HG02759 (cell line): ENCODE measurements at regions not wholly inside any gene's neighbourhood (a gene's known extent, or its start where the extent isn't known, plus 50 kb on each side); places are given as distances from the start of the nearest gene placed in this dataset.

Experiments
- ATAC-seq: cut with Tn5 transposase; IDR thresholded peaks from one replicate; pipeline ENCODE4 v1.9.1; 2021; ENCODE audit warnings: mild to moderate bottlenecking, moderate library complexity; ENCODE audit not compliant: unreplicated experiment

- no peak for ATAC-seq
Measured at GRCh38 chr2:104384961-104385360, 469.0 kb upstream of the POU3F3 start.

DNA sequence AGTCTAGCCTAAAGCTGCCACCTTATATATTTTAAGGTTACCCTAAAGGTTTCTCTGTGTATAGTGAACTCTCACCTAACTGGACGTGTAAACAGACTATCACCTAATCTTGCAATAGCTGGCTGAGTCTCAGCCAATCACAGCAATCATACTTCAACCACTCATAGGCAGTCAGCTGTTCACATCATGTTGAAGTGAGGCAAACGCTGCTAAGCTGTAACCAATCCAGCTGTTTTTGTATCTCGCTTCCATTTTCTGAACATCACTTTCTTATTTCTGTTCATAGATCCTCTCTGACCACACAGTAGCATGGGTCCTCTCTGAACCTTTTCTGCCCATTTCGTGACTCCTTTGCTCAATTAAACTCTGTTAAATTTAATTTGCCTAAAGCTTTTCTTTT, 468.2 kb upstream of the POU3F3 start:
- no peak for ATAC-seq

GRCh38 chr2:104388296-104388695, 465.6 kb upstream of the POU3F3 start:
- ATAC-seq: no peak

DNA sequence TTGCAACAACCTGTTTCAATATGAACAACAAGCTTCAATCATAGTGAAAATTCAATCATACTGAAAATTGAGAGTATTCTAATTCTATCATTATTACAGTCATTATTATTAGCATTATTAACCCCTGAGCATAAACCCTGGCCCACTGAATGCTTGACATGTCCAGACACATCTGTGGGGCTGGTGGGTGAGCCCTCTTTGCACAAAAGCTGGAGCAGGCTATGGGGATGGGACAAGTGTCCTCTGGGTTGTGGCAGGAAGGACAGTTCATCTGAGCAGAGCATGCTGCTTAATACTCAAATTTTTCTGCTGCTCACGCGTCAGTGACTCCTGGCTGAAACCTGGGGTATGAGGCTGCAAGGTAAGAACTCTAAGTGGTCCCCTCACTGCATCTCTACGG, 451.1 kb upstream of the POU3F3 start:
- ATAC-seq: no peak

DNA sequence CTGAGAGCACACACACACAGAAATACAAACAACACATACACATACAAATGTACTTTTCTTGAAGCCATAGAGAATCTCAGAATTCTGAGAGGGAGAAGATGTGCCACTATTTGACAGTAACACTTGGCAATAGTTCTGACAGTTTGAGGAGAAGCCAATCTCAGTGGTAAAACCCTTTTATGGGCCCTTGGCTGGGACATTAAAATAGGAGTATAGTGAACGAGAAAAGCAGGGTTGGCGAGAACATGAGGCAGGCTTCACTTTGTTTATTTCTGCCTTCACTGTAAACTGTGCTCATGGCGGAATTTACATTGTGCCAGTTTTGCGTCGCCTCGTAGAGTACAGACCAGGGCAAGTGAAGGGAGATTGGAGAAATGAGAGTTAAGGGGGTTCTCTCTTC, 449.4 kb upstream of the POU3F3 start:
- no peak for ATAC-seq

DNA sequence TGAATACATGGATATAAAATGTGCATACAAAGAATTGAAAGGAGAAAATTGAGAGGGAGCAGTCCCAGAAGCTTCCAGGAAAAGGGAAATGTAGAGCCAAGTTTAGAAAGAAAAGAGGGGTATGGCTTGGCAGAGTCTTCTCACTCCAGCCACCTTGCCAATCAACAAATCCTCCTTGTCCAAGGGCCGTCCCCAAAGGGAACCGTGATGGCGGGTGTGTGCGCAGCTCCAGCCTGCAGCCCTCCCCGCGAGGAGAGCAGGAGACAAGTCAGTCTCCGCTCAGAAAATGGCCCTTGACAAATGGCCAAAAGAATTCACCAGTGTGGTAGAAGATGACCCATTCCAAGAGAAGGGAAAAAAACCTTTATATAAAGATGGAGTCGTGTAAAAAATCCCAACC, 448.3 kb upstream of the POU3F3 start:
- ATAC-seq: no peak

DNA sequence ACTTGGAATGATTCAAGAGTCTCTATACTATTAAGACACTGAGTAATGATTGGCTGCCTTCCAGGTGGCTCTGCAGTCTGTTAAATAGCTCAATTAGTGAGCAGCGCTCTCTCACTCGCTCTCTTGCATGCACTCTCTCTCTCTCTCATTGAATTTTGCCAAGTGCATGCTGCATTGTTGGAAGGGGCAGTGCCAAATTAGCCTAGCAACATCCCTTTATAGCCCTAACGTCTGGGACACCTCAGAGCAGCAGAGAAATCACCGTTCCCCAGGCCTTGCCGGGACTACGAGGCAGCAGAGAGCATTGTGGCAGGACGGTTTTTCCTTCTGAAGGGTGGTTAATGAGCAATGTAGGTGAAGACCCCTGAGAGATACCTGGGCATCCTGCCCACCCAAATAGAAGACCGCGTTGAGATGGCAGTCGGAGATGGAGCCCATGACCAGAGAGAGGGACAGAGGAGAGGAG, 447.6 kb upstream of the POU3F3 start:
- ATAC-seq: no peak

DNA sequence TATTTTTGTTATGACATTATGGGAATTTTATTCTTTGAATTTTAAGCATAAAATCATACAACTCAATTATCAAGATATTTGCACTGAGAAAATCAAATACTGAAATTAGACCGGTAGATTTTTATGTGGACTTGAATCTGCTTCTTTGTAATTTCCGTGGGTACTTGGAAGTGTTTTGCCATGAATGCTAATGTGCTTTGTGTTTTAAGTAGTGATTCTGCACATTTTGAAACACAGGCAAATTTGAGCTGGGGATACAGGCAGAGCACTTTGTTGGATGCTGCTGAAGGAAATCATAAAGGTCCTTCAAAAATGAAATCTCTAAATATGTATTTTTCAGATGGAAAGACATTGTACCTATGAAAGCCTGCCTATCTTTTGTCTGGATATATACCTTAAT, 446.3 kb upstream of the POU3F3 start:
- ATAC-seq: no peak

GRCh38 chr2:104408266-104408665, 445.6 kb upstream of the POU3F3 start:
- no peak for ATAC-seq

GRCh38 chr2:104410136-104410535, 443.8 kb upstream of the POU3F3 start:
- no peak for ATAC-seq

DNA sequence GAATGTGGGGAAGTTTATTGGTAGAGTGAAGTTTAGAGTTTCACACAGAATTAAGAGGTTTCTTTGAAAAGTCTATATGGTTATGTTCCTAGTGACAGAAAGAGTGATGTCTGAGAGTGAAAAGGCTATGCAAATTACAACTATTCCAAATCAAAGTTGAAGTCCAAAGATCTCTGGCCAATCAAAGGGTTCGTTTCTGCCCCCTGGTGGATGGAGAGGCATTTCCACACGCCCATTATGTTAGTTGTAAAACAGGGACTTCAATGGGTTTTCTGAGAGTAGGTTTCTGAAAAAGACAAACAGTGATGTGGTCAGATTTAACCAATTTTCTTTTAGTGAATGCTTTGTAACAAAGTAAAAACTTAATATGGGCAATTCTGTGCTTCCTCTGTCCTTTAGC, 441.5 kb upstream of the POU3F3 start:
- ATAC-seq: peak; percentile 58

- ATAC-seq: no peak
Measured at GRCh38 chr2:104413890-104414289, 440.0 kb upstream of the POU3F3 start.

DNA sequence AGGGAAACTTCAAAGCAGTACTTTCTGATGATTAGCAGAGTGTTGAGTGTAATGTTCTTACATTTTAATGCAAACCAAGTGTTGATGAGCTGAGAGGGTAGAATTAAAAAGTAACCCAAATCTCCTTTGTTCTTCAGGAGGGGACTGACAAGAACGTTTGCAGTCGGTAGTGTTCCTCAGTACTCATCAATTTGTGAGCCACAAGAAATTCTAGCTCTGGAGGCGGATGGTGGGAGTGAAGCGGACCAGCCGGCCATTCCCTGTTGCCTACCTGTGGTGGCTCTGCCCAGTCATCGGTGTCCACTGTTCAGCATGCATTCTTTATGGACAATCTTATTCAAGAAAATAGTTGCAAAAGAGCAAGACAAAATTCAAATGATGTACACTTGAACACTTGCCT, 438.6 kb upstream of the POU3F3 start:
- ATAC-seq: no peak

DNA sequence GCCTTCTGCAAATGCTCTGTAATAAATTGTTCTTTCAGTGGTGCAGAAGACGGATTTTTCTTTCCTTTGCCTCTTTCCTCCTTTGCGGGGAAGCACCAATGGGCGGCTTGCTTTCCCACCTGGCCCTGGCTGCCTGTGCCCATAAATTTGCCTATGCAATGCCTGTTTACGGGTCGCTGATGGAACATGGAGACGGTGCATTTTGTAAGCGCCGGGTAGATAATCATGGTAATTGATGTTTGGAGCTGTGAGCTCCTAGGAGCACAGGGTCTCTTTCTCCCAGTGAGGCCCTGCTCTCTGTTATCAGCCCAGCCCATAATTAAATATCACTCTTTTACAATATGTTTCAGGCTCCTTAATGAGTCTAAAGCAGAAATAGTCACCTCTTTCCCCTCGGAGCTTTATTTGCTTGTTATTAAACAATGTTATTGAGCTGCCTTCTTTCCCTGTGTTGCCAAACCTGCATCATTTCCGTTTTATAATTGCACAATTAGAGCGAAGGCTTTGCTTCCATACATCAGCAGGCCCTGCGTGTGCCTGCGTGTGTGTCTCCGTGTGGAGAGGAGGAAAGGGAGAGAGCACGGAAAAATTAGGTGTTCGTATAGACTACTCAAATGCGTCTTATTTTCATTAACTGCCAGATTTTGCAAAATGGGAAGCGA, 437.4 kb upstream of the POU3F3 start:
- ATAC-seq: no peak

DNA sequence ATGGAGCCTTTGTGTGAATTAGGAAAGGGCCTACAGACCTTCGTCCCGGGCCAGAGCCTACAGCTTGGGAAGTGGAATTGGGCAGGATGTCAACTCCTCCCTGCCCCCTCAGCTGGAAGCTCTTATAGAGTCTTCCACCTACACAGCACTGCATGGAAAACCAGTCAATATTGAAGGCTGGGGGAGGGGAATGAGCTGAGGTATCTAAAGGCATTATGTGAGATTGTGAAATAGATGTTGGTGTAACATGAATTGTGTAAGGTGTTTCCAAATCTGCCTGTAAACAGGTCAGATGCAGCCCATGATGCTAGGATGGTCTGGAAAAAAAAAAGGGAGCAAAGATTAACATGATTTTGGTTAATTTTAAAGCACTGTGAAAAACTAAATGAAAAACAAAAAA, 433.5 kb upstream of the POU3F3 start:
- no peak for ATAC-seq

DNA sequence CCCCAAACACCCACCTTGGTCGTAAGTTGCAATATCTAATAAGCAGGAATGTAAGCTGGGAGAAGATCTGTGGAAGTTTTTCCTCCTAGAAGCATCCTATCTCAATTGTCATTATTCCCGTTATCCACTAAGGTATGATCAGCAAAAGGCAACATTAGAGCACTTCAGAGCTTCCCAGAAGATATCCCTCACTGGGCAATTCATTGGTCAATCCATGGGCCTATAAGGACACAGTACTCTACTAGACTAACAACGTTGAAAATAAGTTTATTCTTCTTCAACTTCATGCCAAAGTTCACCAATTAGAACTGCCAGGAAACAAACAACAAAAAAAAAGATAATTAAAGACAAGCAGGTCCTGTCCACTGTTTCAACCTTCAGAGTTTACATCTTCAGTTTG, 433.0 kb upstream of the POU3F3 start:
- no peak for ATAC-seq

DNA sequence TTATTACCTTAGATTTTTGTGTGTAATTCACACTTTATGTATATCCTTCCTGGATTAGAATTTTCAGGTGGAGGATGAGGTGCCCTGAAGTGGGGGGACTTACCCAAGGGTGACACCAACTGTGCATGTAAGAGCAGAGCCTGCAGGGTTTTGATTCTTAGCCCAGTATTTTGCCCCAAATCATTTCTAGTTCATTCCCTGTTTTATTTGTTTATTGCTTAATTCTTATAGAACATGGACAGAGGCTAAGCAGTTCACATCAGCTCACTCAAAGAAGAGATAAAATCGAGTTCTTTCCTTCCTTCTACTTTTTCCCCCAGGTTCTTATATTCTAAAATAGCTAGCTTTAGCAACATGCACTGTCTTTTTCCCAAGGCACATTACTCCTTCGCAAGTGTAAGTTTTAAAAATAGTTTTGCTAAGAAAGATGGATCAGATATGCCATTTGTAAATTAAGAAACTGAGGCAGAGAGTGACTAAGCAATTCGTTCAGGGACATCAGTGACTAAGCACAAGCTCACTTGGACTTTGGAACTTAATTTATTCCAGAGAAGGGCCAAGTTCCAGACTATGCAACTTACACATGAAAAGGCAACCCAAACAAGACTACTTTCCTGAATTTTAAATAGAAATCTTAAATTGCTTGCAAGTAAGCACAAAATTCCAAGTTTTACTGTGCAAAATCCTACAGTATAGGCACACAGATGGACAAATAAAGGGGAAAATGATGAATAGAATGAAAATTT, 427.9 kb upstream of the POU3F3 start:
- ATAC-seq: no peak

DNA sequence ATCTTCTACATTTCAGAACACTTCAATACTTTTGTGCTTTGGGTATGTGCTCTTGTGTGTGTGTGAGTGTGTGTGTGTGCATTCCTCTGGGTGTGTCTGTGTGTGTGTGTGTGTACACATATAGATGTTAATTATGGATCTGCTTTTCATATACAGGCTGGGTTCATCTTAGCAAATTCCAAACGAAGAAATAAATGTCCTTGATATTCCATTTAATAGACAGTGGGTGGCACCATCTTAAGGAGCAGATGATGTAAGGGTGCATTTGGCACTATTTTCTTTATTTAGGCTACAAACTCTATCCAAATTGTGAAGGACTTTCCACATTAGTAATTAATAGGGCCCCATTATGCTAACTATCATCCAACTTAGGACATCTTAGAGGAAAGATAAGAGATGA, 425.8 kb upstream of the POU3F3 start:
- ATAC-seq: no peak

- no peak for ATAC-seq
Measured at GRCh38 chr2:104429639-104430358, 424.1 kb upstream of the POU3F3 start.

- no peak for ATAC-seq
Measured at GRCh38 chr2:104430359-104430740, 423.6 kb upstream of the POU3F3 start.

DNA sequence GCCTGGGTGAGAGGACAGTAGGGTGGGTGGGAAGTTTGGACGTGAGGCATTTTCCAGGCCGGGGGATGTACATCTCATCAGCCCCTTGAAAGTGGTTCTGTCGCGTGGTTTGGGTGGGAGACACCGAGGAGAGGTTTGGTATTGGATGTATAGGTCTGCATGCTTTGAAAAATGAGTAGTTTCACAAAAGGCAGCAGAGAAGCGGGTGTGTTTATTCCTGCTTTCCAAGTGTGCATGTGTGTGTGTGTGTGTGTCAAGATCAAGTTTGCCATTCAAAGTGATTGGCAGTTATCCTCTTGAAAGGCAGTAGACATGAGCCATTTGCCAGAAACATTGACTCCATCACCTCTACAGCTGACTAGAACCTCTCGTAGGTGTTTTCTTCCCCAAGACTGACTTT, 423.1 kb upstream of the POU3F3 start:
- no peak for ATAC-seq

DNA sequence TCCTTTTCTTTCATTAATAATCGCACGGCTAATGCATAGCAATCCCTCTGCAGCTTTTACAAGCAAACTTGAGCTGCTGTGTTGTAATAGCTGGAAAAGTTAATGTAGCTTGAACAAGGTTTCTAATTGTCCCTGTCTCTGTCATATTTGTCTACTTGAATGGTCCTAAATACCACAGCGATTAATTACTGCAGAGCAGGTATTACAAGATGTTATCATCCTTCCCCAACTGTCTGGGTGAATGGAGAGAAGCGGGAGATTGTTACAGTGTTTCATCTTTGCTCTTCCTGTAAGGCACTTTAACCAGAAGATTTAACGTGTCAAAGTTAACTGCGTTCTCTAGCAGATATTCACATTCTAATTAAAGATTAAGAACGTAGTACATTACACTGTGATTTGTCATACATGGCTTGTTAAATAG, 422.2 kb upstream of the POU3F3 start:
- ATAC-seq: no peak
